ENCODE measurements at regions not wholly inside any gene's neighbourhood (a gene's known extent, or its start where the extent isn't known, plus 50 kb on each side); places are given as distances from the start of the nearest gene placed in this dataset.

GRCh38 chr6:51382847-51383246, 564.2 kb downstream of the TFAP2B start:
- no peaks in the 10 kb centered on the region for H3K9me3 Mint-ChIP-seq
- H3K27ac Mint-ChIP-seq = no peak overlapping the region
- H3K36me3 Mint-ChIP-seq (ENCODE audit: low read depth) = no peaks in the 10 kb centered on the region

GRCh38 chr6:51384736-51385135, 566.1 kb downstream of the TFAP2B start:
- Mint-ChIP-seq H3K36me3 (ENCODE audit: low read depth) (no peaks in the 10 kb centered on the region), H3K4me1 (ENCODE audit: low read depth) (no peaks in the 10 kb centered on the region), H3K27me3 (ENCODE audit: low read depth) (no peaks in the 10 kb centered on the region), H3K9me3 (no peaks in the 10 kb centered on the region), H3K27ac (no peak overlapping the region), H3K4me3 (no peak overlapping the region)

More at GRCh38 chr6:51382847-51383246, 564.2 kb downstream of the TFAP2B start:
- no peaks in the 10 kb centered on the region for H3K27me3 Mint-ChIP-seq (ENCODE audit: low read depth)
- no peaks in the 10 kb centered on the region for H3K4me1 Mint-ChIP-seq (ENCODE audit: low read depth)
- no peak overlapping the region for H3K4me3 Mint-ChIP-seq

- Mint-ChIP-seq H3K4me1 (ENCODE audit: low read depth) (no peaks in the 10 kb centered on the region), H3K27me3 (ENCODE audit: low read depth) (no peaks in the 10 kb centered on the region), H3K36me3 (ENCODE audit: low read depth) (no peaks in the 10 kb centered on the region), H3K4me3 (no peak overlapping the region), H3K27ac (no peak overlapping the region), H3K9me3 (no peaks in the 10 kb centered on the region)
Measured at GRCh38 chr6:51386347-51386836, 567.7 kb downstream of the TFAP2B start.

- no peak overlapping the region for H3K27ac Mint-ChIP-seq
- no peak overlapping the region for H3K4me3 Mint-ChIP-seq
- no peaks in the 10 kb centered on the region for H3K27me3 Mint-ChIP-seq (ENCODE audit: low read depth)
- H3K36me3 Mint-ChIP-seq (ENCODE audit: low read depth) = no peaks in the 10 kb centered on the region
- H3K9me3 Mint-ChIP-seq = no peaks in the 10 kb centered on the region
- H3K4me1 Mint-ChIP-seq (ENCODE audit: low read depth) = no peaks in the 10 kb centered on the region
Measured at GRCh38 chr6:51387907-51388306, 569.2 kb downstream of the TFAP2B start.

- H3K4me1 Mint-ChIP-seq (ENCODE audit: low read depth) = no peaks in the 10 kb centered on the region
- no peak overlapping the region for H3K4me3 Mint-ChIP-seq
- no peak overlapping the region for H3K27ac Mint-ChIP-seq
- no peaks in the 10 kb centered on the region for H3K9me3 Mint-ChIP-seq
- H3K36me3 Mint-ChIP-seq (ENCODE audit: low read depth) = no peaks in the 10 kb centered on the region
- no peaks in the 10 kb centered on the region for H3K27me3 Mint-ChIP-seq (ENCODE audit: low read depth)
Measured at GRCh38 chr6:51394061-51394460, 575.4 kb downstream of the TFAP2B start.

- no peaks in the 10 kb centered on the region for H3K27me3 Mint-ChIP-seq (ENCODE audit: low read depth)
- no peak overlapping the region for H3K27ac Mint-ChIP-seq
- H3K36me3 Mint-ChIP-seq (ENCODE audit: low read depth) = no peaks in the 10 kb centered on the region
- H3K4me3 Mint-ChIP-seq = no peak overlapping the region
- H3K9me3 Mint-ChIP-seq = no peaks in the 10 kb centered on the region
- no peaks in the 10 kb centered on the region for H3K4me1 Mint-ChIP-seq (ENCODE audit: low read depth)
Measured at GRCh38 chr6:51396583-51396982, 577.9 kb downstream of the TFAP2B start.

GRCh38 chr6:51398064-51398705, 579.5 kb downstream of the TFAP2B start:
- Mint-ChIP-seq H3K4me1 (ENCODE audit: low read depth) (no peaks in the 10 kb centered on the region), H3K36me3 (ENCODE audit: low read depth) (no peaks in the 10 kb centered on the region), H3K27me3 (ENCODE audit: low read depth) (no peaks in the 10 kb centered on the region), H3K4me3 (no peak overlapping the region), H3K9me3 (no peaks in the 10 kb centered on the region), H3K27ac (no peak overlapping the region)

- H3K4me3 Mint-ChIP-seq = no peak overlapping the region
- no peak overlapping the region for H3K27ac Mint-ChIP-seq
Measured at GRCh38 chr6:51398793-51399192, 580.1 kb downstream of the TFAP2B start.

GRCh38 chr6:51410453-51410852, 591.8 kb downstream of the TFAP2B start:
- Mint-ChIP-seq H3K27ac (no peak overlapping the region), H3K9me3 (no peaks in the 10 kb centered on the region), H3K4me1 (ENCODE audit: low read depth) (no peaks in the 10 kb centered on the region), H3K4me3 (no peak overlapping the region), H3K27me3 (ENCODE audit: low read depth) (no peaks in the 10 kb centered on the region), H3K36me3 (ENCODE audit: low read depth) (no peaks in the 10 kb centered on the region)

More at GRCh38 chr6:51398793-51399192, 580.1 kb downstream of the TFAP2B start:
- H3K9me3 Mint-ChIP-seq = no peaks in the 10 kb centered on the region
- H3K4me1 Mint-ChIP-seq (ENCODE audit: low read depth) = no peaks in the 10 kb centered on the region
- no peaks in the 10 kb centered on the region for H3K27me3 Mint-ChIP-seq (ENCODE audit: low read depth)
- H3K36me3 Mint-ChIP-seq (ENCODE audit: low read depth) = no peaks in the 10 kb centered on the region

- Mint-ChIP-seq H3K4me1 (ENCODE audit: low read depth) (no peaks in the 10 kb centered on the region), H3K4me3 (no peak overlapping the region), H3K27ac (no peak overlapping the region), H3K36me3 (ENCODE audit: low read depth) (no peaks in the 10 kb centered on the region), H3K9me3 (no peaks in the 10 kb centered on the region), H3K27me3 (ENCODE audit: low read depth) (no peaks in the 10 kb centered on the region)
Measured at GRCh38 chr6:51411496-51412125, 592.9 kb downstream of the TFAP2B start.

GRCh38 chr6:51414361-51414760, 595.7 kb downstream of the TFAP2B start:
- Mint-ChIP-seq H3K4me1 (ENCODE audit: low read depth) (no peaks in the 10 kb centered on the region), H3K9me3 (no peaks in the 10 kb centered on the region), H3K27me3 (ENCODE audit: low read depth) (no peaks in the 10 kb centered on the region), H3K36me3 (ENCODE audit: low read depth) (no peaks in the 10 kb centered on the region), H3K27ac (no peak overlapping the region), H3K4me3 (no peak overlapping the region)

GRCh38 chr6:51415501-51415900, 596.8 kb downstream of the TFAP2B start:
- Mint-ChIP-seq H3K9me3 (no peaks in the 10 kb centered on the region), H3K4me3 (no peak overlapping the region), H3K27ac (no peak overlapping the region), H3K4me1 (ENCODE audit: low read depth) (no peaks in the 10 kb centered on the region), H3K27me3 (ENCODE audit: low read depth) (no peaks in the 10 kb centered on the region), H3K36me3 (ENCODE audit: low read depth) (no peaks in the 10 kb centered on the region)

- H3K27me3 Mint-ChIP-seq (ENCODE audit: low read depth) = no peaks in the 10 kb centered on the region
- H3K4me3 Mint-ChIP-seq = no peak overlapping the region
- H3K4me1 Mint-ChIP-seq (ENCODE audit: low read depth) = no peaks in the 10 kb centered on the region
- no peak overlapping the region for H3K27ac Mint-ChIP-seq
- H3K9me3 Mint-ChIP-seq = peaks cover 3% of the 10 kb centered on the region
- no peaks in the 10 kb centered on the region for H3K36me3 Mint-ChIP-seq (ENCODE audit: low read depth)
Measured at GRCh38 chr6:51429017-51429712, 610.5 kb downstream of the TFAP2B start.

GRCh38 chr6:51430589-51430988, 611.9 kb downstream of the TFAP2B start:
- no peaks in the 10 kb centered on the region for H3K27me3 Mint-ChIP-seq (ENCODE audit: low read depth)
- no peak overlapping the region for H3K4me3 Mint-ChIP-seq
- no peak overlapping the region for H3K27ac Mint-ChIP-seq
- H3K9me3 Mint-ChIP-seq = peaks cover 3% of the 10 kb centered on the region
- H3K4me1 Mint-ChIP-seq (ENCODE audit: low read depth) = no peaks in the 10 kb centered on the region
- no peaks in the 10 kb centered on the region for H3K36me3 Mint-ChIP-seq (ENCODE audit: low read depth)

- Mint-ChIP-seq H3K27me3 (ENCODE audit: low read depth) (no peaks in the 10 kb centered on the region), H3K36me3 (ENCODE audit: low read depth) (no peaks in the 10 kb centered on the region), H3K4me3 (no peak overlapping the region), H3K27ac (no peak overlapping the region), H3K4me1 (ENCODE audit: low read depth) (no peaks in the 10 kb centered on the region), H3K9me3 (peaks cover 3% of the 10 kb centered on the region)
Measured at GRCh38 chr6:51432481-51432880, 613.8 kb downstream of the TFAP2B start.
